ENCODE measurements at regions not wholly inside any gene's neighbourhood (a gene's known extent, or its start where the extent isn't known, plus 50 kb on each side); places are given as distances from the start of the nearest gene placed in this dataset.

- H3K27me3 Mint-ChIP-seq (ENCODE audit: insufficient read depth), result no peaks in the 10 kb centered on the region
- DNase-seq, result peak; percentile 70
- H3K4me3 ChIP-seq (ENCODE audit: low read length), result no peak overlapping the region
Observed at GRCh38 chr2:156005999-156006712, 326.4 kb downstream of the NR4A2 start.

GRCh38 chr2:156005531-156005930, 327.0 kb downstream of the NR4A2 start:
- H3K9ac ChIP-seq (ENCODE audit: extremely low read depth, low read length, poor library complexity, severe bottlenecking), result no peak overlapping the region
- TF ChIP-seq CTCF (conservative IDR thresholded peaks at IDR 0.05), result no peak
- no peaks in the 10 kb centered on the region for H3K36me3 ChIP-seq (ENCODE audit: control insufficient read depth, insufficient read depth, low read length)
- Mint-ChIP-seq H3K9me3 (peaks cover 12% of the 10 kb centered on the region), H3K36me3 (ENCODE audit: low read depth) (peaks cover 7% of the 10 kb centered on the region), H3K27me3 (ENCODE audit: insufficient read depth) (no peaks in the 10 kb centered on the region), H3K4me1 (peaks cover 4% of the 10 kb centered on the region), H3K27ac (no peak overlapping the region), H3K4me3 (no peak overlapping the region)
- H3K27ac ChIP-seq (ENCODE audit: low read depth, low read length), result no peak overlapping the region
- no peak for DNase-seq
- peaks cover 15% of the 10 kb centered on the region for H3K9me3 ChIP-seq (ENCODE audit: control insufficient read depth, low read length)
- 93 to 97% methylated on average over 6 to 7 of the region's 7 CpGs for whole genome bisulfite sequencing, 2 experiments (ENCODE audit: insufficient coverage in 1 of 2, insufficient read length in 1 of 2)
- no peaks in the 10 kb centered on the region for H3K27me3 ChIP-seq (ENCODE audit: control insufficient read depth, insufficient read depth, low read length, poor library complexity, severe bottlenecking)
- no peaks in the 10 kb centered on the region for H3K4me1 ChIP-seq (ENCODE audit: control insufficient read depth, insufficient read depth, low read length)
- no peak overlapping the region for H3K4me3 ChIP-seq (ENCODE audit: low read length)

More at GRCh38 chr2:156005999-156006712, 326.4 kb downstream of the NR4A2 start:
- WGBS, 2 experiments (ENCODE audit: insufficient coverage in 1 of 2, insufficient read length in 1 of 2), result 91% methylated on average over 3 of the region's 3 CpGs; no CpG with 5 or more reads in 1 of the 2 experiments
- no peaks in the 10 kb centered on the region for H3K36me3 ChIP-seq (ENCODE audit: control insufficient read depth, insufficient read depth, low read length)
- H3K9ac ChIP-seq (ENCODE audit: extremely low read depth, low read length, poor library complexity, severe bottlenecking), result no peak overlapping the region
- peaks cover 16% of the 10 kb centered on the region for H3K9me3 Mint-ChIP-seq
- H3K27ac ChIP-seq (ENCODE audit: low read depth, low read length), result no peak overlapping the region
- H3K4me1 ChIP-seq (ENCODE audit: control insufficient read depth, insufficient read depth, low read length), result no peaks in the 10 kb centered on the region
- peaks cover 11% of the 10 kb centered on the region for H3K36me3 Mint-ChIP-seq (ENCODE audit: low read depth)
- no peak overlapping the region for H3K27ac Mint-ChIP-seq
- no peaks in the 10 kb centered on the region for H3K27me3 ChIP-seq (ENCODE audit: control insufficient read depth, insufficient read depth, low read length, poor library complexity, severe bottlenecking)
- H3K9me3 ChIP-seq (ENCODE audit: control insufficient read depth, low read length), result peaks cover 20% of the 10 kb centered on the region
- peaks cover 4% of the 10 kb centered on the region for H3K4me1 Mint-ChIP-seq
- no peak overlapping the region for H3K4me3 Mint-ChIP-seq
- peak; percentile 56 for TF ChIP-seq CTCF (conservative IDR thresholded peaks at IDR 0.05)

- no peak overlapping the region for H3K4me3 ChIP-seq (ENCODE audit: low read length)
- Mint-ChIP-seq H3K27me3 (ENCODE audit: insufficient read depth) (no peaks in the 10 kb centered on the region), H3K36me3 (ENCODE audit: low read depth) (peaks cover 1% of the 10 kb centered on the region), H3K4me3 (no peak overlapping the region), H3K9me3 (peaks cover 3% of the 10 kb centered on the region), H3K27ac (no peak overlapping the region), H3K4me1 (peaks cover 4% of the 10 kb centered on the region)
- H3K4me1 ChIP-seq (ENCODE audit: control insufficient read depth, insufficient read depth, low read length), result no peaks in the 10 kb centered on the region
- DNase-seq, result peak; percentile 43
- TF ChIP-seq CTCF (conservative IDR thresholded peaks at IDR 0.05), result no peak
- H3K36me3 ChIP-seq (ENCODE audit: control insufficient read depth, insufficient read depth, low read length), result no peaks in the 10 kb centered on the region
- peaks cover 4% of the 10 kb centered on the region for H3K9me3 ChIP-seq (ENCODE audit: control insufficient read depth, low read length)
- 60 to 81% methylated on average over 1 to 5 of the region's 5 CpGs for WGBS, 2 experiments (ENCODE audit: insufficient coverage in 1 of 2, insufficient read length in 1 of 2)
- H3K9ac ChIP-seq (ENCODE audit: extremely low read depth, low read length, poor library complexity, severe bottlenecking), result no peak overlapping the region
- H3K27ac ChIP-seq (ENCODE audit: low read depth, low read length), result peak overlapping the region; percentile 8
- no peaks in the 10 kb centered on the region for H3K27me3 ChIP-seq (ENCODE audit: control insufficient read depth, insufficient read depth, low read length, poor library complexity, severe bottlenecking)
Observed at GRCh38 chr2:156004459-156004858, 328.1 kb downstream of the NR4A2 start.

Data from endodermal cell (in vitro differentiated cells).